ENCODE measurements at regions not wholly inside any gene's neighbourhood (a gene's known extent, or its start where the extent isn't known, plus 50 kb on each side); places are given as distances from the start of the nearest gene placed in this dataset.

- TF ChIP-seq CTCF (IDR thresholded peaks at IDR 0.05) (no peak), POLR2A (IDR thresholded peaks at IDR 0.05) (no peak)
These were observed 90.3 kb upstream of the BCL11A start for GRCh38 chr2:60643747-60644146.

All from lower leg skin (tissue), 3 donors.